Liver (tissue), 8 donors: ENCODE measurements at regions not wholly inside any gene's neighbourhood (a gene's known extent, or its start where the extent isn't known, plus 50 kb on each side); places are given as distances from the start of the nearest gene placed in this dataset.

Experiments
- DNase-seq: peaks from one replicate; pipeline ENCODE4 v3.0.0-alpha.2; 2017; ENCODE audit warnings: low spot score
- H3K27ac ChIP-seq, 2 donors: one replicate each; pipeline ENCODE4 v1.7.0; 2013; ENCODE audit warnings: inconsistent platforms in 2 of 2, low read length in 2 of 2, control low read depth in 1 of 2, low read depth in 1 of 2, mild to moderate bottlenecking in 1 of 2
- H3K27me3 ChIP-seq, 4 donors: one replicate each; pipeline versions ENCODE4 v1.6.1 to v1.7.0; 2013; ENCODE audit warnings: low read length in 3 of 4, inconsistent platforms in 1 of 4, mild to moderate bottlenecking in 1 of 4, moderate library complexity in 1 of 4; ENCODE audit not compliant: control insufficient read depth in 4 of 4, insufficient read depth in 4 of 4
- H3K36me3 ChIP-seq, 4 donors: one replicate each; pipeline versions ENCODE4 v1.6.1 to v1.7.0; 2013; ENCODE audit warnings: low read length in 3 of 4, mild to moderate bottlenecking in 3 of 4, low read depth in 1 of 4, moderate library complexity in 1 of 4; ENCODE audit not compliant: control insufficient read depth in 4 of 4, insufficient read depth in 3 of 4
- H3K4me1 ChIP-seq, 4 donors: one replicate each; pipeline versions ENCODE4 v1.6.1 to v1.7.0; 2013; ENCODE audit warnings: low read length in 3 of 4, mild to moderate bottlenecking in 3 of 4, moderate library complexity in 1 of 4; ENCODE audit not compliant: control insufficient read depth in 4 of 4, insufficient read depth in 4 of 4
- H3K4me3 ChIP-seq, 3 donors: one replicate each; pipeline versions ENCODE4 v1.6.1 to v1.7.0; 2013; ENCODE audit warnings: low read length in 3 of 3, control low read depth in 1 of 3, low read depth in 1 of 3, mild to moderate bottlenecking in 1 of 3
- H3K9ac ChIP-seq, 2 donors: one replicate each; pipeline ENCODE4 v1.7.0; 2013; ENCODE audit warnings: low read length in 2 of 2, mild to moderate bottlenecking in 2 of 2, moderate library complexity in 2 of 2, control low read depth in 1 of 2, low read depth in 1 of 2
- H3K9me3 ChIP-seq, 4 donors: one replicate each; pipeline versions ENCODE4 v1.6.1 to v1.7.0; 2013; ENCODE audit warnings: low read length in 3 of 4; ENCODE audit not compliant: control insufficient read depth in 4 of 4
- FOXA1 ChIP-seq: IDR thresholded peaks from 2 replicates; pipeline ENCODE4 v1.6.1; 2016; ENCODE audit warnings: antibody characterized with exemption
- GABPA ChIP-seq, 2 donors: IDR thresholded peaks in 1 of 2; conservative IDR thresholded peaks in 1 of 2; 2 replicates each; pipeline ENCODE4 v1.6.1; 2016; ENCODE audit warnings: antibody characterized with exemption in 2 of 2, mild to moderate bottlenecking in 1 of 2, moderate library complexity in 1 of 2
- HNF4A ChIP-seq, 2 donors: conservative IDR thresholded peaks; 2 replicates each; pipeline ENCODE4 v1.6.1; 2016; ENCODE audit warnings: antibody characterized with exemption in 2 of 2, mild to moderate bottlenecking in 2 of 2
- HNF4G ChIP-seq: IDR thresholded peaks from 2 replicates; pipeline ENCODE4 v1.6.1; 2016; ENCODE audit warnings: antibody characterized with exemption
- JUND ChIP-seq, 2 donors: IDR thresholded peaks; 2 replicates each; pipeline ENCODE4 v1.6.1; 2016; ENCODE audit warnings: antibody characterized with exemption in 2 of 2
- NR2F2 ChIP-seq: IDR thresholded peaks from 2 replicates; pipeline ENCODE4 v1.6.1; 2016; ENCODE audit warnings: antibody characterized with exemption
- RAD21 ChIP-seq, 2 donors: IDR thresholded peaks; 2 replicates each; pipeline ENCODE4 v1.6.1; 2016; ENCODE audit warnings: antibody characterized with exemption in 2 of 2, mild to moderate bottlenecking in 2 of 2
- TAF1 ChIP-seq: conservative IDR thresholded peaks from 2 replicates; pipeline ENCODE4 v1.6.1; 2016; ENCODE audit warnings: antibody characterized with exemption, mild to moderate bottlenecking
- WGBS: extraction: QIAGEN DNeasy Blood & Tissue Kit; methylation state at CpG from one replicate; pipeline ENCODE4 v1.1.7; 2013; 5-methylcytosine and 5-hydroxymethylcytosine counted together
- TF ChIP-seq, protein P1 (sequence below): IDR thresholded peaks from 2 replicates; pipeline ENCODE4 v1.6.1; 2016; ENCODE audit warnings: antibody characterized with exemption
- TF ChIP-seq, protein P2 (sequence below): IDR thresholded peaks from 2 replicates; pipeline ENCODE4 v1.6.1; 2016; ENCODE audit warnings: antibody characterized with exemption, mild to moderate bottlenecking
- TF ChIP-seq, protein P3 (sequence below): fragments of 150-350 bp; IDR thresholded peaks from 2 replicates; pipeline ENCODE4 v1.5.1; 2017; ENCODE audit warnings: improper control_type of control experiment, low read depth, low read length; ENCODE audit not compliant: missing input control
- TF ChIP-seq, protein P4 (sequence below): IDR thresholded peaks from 2 replicates; pipeline ENCODE4 v1.6.1; 2016; ENCODE audit warnings: antibody characterized with exemption
- TF ChIP-seq, protein P5 (sequence below): IDR thresholded peaks from 2 replicates; pipeline ENCODE4 v1.6.1; 2016; ENCODE audit warnings: antibody characterized with exemption
- donor health status: healthy.
- donor health status: healthy.
- donor health status: healthy.
- donor health status: healthy.
- donor health status: healthy.

DNA sequence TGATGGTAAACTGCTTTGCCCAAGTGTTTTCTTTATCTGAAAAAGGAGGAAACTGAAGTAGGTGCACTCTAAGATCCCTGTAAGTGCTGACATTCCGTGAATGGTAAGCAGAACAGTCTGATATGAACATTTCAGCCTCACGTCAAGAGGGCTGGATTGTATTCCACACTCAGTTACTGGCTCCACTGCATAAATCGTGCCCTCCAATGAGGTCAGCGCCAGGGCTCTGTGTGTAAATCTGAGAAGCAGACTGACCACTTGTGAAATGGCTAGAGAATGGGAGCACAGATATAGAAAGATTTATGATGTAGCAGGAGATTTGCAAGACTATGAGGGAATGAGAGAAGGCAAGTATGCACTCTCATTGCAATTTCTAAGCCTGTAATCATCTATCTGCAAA lies 153.0 kb downstream of the ICOS start:
- Histone ChIP-seq H3K9me3 (peaks cover 0 to 7% (median 2%) of the 10 kb centered on the region in 4 donors), H3K4me1 (no peaks in the 10 kb centered on the region)

DNA sequence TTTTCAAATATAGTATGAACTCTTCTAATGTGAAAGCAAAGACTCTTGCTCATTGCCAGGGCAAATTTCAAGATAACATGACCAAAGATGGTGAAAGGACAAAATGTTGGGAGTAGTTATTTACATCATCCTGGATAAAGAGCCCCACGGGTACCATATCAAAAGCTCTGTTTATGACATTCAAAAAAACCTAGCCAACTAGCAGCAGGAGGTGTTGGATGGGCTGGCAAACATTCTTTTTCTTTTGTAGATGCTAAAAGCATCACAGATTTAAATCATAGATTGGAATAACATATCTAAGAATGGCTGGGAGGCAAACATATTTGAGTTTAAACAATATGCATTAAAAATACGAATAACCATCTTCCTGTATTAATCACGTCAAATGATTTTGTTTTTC lies 153.5 kb downstream of the ICOS start:
- Histone ChIP-seq H3K27me3 (no peaks in the 10 kb centered on the region), H3K4me1 (no peaks in the 10 kb centered on the region), H3K27ac (no peak overlapping the region), H3K36me3 (no peaks in the 10 kb centered on the region), H3K9me3 (peaks cover 0 to 7% (median 2%) of the 10 kb centered on the region in 4 donors), H3K4me3 (no peak overlapping the region), H3K9ac (no peak overlapping the region)
- WGBS, result 64% methylated on average over 3 of the region's 3 CpGs
- TF ChIP-seq NR2F2 (no peak), HNF4G (no peak), HNF4A (conservative IDR thresholded peaks at IDR 0.05) (no peak), FOXA1 (no peak), RAD21 (IDR thresholded peaks at IDR 0.05) (no peak), TAF1 (no peak), GABPA (IDR thresholded peaks at IDR 0.05 in 1 of 2, conservative IDR thresholded peaks at IDR 0.05 in 1 of 2) (no peak)
- TF ChIP-seq, protein P1, sequence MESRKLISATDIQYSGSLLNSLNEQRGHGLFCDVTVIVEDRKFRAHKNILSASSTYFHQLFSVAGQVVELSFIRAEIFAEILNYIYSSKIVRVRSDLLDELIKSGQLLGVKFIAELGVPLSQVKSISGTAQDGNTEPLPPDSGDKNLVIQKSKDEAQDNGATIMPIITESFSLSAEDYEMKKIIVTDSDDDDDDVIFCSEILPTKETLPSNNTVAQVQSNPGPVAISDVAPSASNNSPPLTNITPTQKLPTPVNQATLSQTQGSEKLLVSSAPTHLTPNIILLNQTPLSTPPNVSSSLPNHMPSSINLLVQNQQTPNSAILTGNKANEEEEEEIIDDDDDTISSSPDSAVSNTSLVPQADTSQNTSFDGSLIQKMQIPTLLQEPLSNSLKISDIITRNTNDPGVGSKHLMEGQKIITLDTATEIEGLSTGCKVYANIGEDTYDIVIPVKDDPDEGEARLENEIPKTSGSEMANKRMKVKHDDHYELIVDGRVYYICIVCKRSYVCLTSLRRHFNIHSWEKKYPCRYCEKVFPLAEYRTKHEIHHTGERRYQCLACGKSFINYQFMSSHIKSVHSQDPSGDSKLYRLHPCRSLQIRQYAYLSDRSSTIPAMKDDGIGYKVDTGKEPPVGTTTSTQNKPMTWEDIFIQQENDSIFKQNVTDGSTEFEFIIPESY, result no peak
- TF ChIP-seq, protein P2, sequence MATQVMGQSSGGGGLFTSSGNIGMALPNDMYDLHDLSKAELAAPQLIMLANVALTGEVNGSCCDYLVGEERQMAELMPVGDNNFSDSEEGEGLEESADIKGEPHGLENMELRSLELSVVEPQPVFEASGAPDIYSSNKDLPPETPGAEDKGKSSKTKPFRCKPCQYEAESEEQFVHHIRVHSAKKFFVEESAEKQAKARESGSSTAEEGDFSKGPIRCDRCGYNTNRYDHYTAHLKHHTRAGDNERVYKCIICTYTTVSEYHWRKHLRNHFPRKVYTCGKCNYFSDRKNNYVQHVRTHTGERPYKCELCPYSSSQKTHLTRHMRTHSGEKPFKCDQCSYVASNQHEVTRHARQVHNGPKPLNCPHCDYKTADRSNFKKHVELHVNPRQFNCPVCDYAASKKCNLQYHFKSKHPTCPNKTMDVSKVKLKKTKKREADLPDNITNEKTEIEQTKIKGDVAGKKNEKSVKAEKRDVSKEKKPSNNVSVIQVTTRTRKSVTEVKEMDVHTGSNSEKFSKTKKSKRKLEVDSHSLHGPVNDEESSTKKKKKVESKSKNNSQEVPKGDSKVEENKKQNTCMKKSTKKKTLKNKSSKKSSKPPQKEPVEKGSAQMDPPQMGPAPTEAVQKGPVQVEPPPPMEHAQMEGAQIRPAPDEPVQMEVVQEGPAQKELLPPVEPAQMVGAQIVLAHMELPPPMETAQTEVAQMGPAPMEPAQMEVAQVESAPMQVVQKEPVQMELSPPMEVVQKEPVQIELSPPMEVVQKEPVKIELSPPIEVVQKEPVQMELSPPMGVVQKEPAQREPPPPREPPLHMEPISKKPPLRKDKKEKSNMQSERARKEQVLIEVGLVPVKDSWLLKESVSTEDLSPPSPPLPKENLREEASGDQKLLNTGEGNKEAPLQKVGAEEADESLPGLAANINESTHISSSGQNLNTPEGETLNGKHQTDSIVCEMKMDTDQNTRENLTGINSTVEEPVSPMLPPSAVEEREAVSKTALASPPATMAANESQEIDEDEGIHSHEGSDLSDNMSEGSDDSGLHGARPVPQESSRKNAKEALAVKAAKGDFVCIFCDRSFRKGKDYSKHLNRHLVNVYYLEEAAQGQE, result no peak
- TF ChIP-seq, protein P3, sequence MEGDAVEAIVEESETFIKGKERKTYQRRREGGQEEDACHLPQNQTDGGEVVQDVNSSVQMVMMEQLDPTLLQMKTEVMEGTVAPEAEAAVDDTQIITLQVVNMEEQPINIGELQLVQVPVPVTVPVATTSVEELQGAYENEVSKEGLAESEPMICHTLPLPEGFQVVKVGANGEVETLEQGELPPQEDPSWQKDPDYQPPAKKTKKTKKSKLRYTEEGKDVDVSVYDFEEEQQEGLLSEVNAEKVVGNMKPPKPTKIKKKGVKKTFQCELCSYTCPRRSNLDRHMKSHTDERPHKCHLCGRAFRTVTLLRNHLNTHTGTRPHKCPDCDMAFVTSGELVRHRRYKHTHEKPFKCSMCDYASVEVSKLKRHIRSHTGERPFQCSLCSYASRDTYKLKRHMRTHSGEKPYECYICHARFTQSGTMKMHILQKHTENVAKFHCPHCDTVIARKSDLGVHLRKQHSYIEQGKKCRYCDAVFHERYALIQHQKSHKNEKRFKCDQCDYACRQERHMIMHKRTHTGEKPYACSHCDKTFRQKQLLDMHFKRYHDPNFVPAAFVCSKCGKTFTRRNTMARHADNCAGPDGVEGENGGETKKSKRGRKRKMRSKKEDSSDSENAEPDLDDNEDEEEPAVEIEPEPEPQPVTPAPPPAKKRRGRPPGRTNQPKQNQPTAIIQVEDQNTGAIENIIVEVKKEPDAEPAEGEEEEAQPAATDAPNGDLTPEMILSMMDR, result no peak
- TF ChIP-seq, protein P4, sequence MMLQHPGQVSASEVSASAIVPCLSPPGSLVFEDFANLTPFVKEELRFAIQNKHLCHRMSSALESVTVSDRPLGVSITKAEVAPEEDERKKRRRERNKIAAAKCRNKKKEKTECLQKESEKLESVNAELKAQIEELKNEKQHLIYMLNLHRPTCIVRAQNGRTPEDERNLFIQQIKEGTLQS, result no peak
- no peak for DNase-seq

More for the DNA sequence above, 153.0 kb downstream of the ICOS start:
- no peaks in the 10 kb centered on the region for H3K36me3 ChIP-seq
- no peaks in the 10 kb centered on the region for H3K27me3 ChIP-seq
- TF ChIP-seq, protein P5, sequence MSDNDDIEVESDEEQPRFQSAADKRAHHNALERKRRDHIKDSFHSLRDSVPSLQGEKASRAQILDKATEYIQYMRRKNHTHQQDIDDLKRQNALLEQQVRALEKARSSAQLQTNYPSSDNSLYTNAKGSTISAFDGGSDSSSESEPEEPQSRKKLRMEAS, result no peak
- TF ChIP-seq RAD21 (IDR thresholded peaks at IDR 0.05) (no peak), JUND (IDR thresholded peaks at IDR 0.05) (no peak)
- DNase-seq, result no peak
- no peak overlapping the region for H3K4me3 ChIP-seq
- no peak overlapping the region for H3K9ac ChIP-seq
- 86% methylated on average over 4 of the region's 4 CpGs for WGBS
- no peak overlapping the region for H3K27ac ChIP-seq
